ENCODE measurements at regions not wholly inside any gene's neighbourhood (a gene's known extent, or its start where the extent isn't known, plus 50 kb on each side); places are given as distances from the start of the nearest gene placed in this dataset.

- Histone ChIP-seq H3K27me3 (replicated peaks; ENCODE audit: insufficient read depth, low read depth, low read length, poor library complexity) (no peaks in the 10 kb centered on the region), H3K27ac (ENCODE audit: low read depth, low read length, poor library complexity, severe bottlenecking) (no peak overlapping the region), H3K9me3 (ENCODE audit: low read depth, low read length, poor library complexity, severe bottlenecking) (no peaks in the 10 kb centered on the region), H3K4me1 (ENCODE audit: insufficient read depth, low read length, poor library complexity, severe bottlenecking) (no peaks in the 10 kb centered on the region), H3K4me3 (ENCODE audit: low read depth, low read length, poor library complexity, severe bottlenecking) (no peak overlapping the region), H3K36me3 (ENCODE audit: insufficient read depth, low read length, poor library complexity, severe bottlenecking) (no peaks in the 10 kb centered on the region)
- intact Hi-C loops (cut with micrococcal nuclease; ENCODE audit: unreplicated experiment) = no loop called here
- POLR2A ChIA-PET (ENCODE audit: low non-redundant PET) = no interaction called here
- DNase-seq (ENCODE audit: low spot score) = no peak
- no peak for TF ChIP-seq EZH2 (IDR thresholded peaks at IDR 0.05; ENCODE audit: borderline replicate concordance, low read depth, low read length, poor library complexity, severe bottlenecking)
- no peak for TF ChIP-seq CTCF (conservative IDR thresholded peaks at IDR 0.05; ENCODE audit: low read depth, low read length)
- BruUV-seq (replicated peaks) = no TSS peak
- CTCF ChIA-PET = no interaction called here
These were observed 240.2 kb downstream of the LMO4 start for GRCh38 chr1:87568911-87569310.

GRCh38 chr1:87572008-87572407, 243.3 kb downstream of the LMO4 start:
- H3K9me3 ChIP-seq (ENCODE audit: low read depth, low read length, poor library complexity, severe bottlenecking) = no peaks in the 10 kb centered on the region

GRCh38 chr1:87572891-87573290, 244.2 kb downstream of the LMO4 start:
- Histone ChIP-seq H3K36me3 (ENCODE audit: insufficient read depth, low read length, poor library complexity, severe bottlenecking) (no peaks in the 10 kb centered on the region), H3K4me3 (ENCODE audit: low read depth, low read length, poor library complexity, severe bottlenecking) (no peak overlapping the region), H3K27me3 (replicated peaks; ENCODE audit: insufficient read depth, low read depth, low read length, poor library complexity) (no peaks in the 10 kb centered on the region), H3K9me3 (ENCODE audit: low read depth, low read length, poor library complexity, severe bottlenecking) (no peaks in the 10 kb centered on the region), H3K27ac (ENCODE audit: low read depth, low read length, poor library complexity, severe bottlenecking) (no peak overlapping the region), H3K4me1 (ENCODE audit: insufficient read depth, low read length, poor library complexity, severe bottlenecking) (no peaks in the 10 kb centered on the region)
- ChIA-PET CTCF (no interaction called here), POLR2A (ENCODE audit: low non-redundant PET) (no interaction called here)
- no TSS peak for BruUV-seq (replicated peaks)
- peak; percentile 48 for DNase-seq (ENCODE audit: low spot score)
- TF ChIP-seq CTCF (conservative IDR thresholded peaks at IDR 0.05; ENCODE audit: low read depth, low read length) = no peak
- no peak for TF ChIP-seq EZH2 (IDR thresholded peaks at IDR 0.05; ENCODE audit: borderline replicate concordance, low read depth, low read length, poor library complexity, severe bottlenecking)
- intact Hi-C loops (cut with micrococcal nuclease; ENCODE audit: unreplicated experiment) = no loop called here

More at GRCh38 chr1:87572008-87572407, 243.3 kb downstream of the LMO4 start:
- Histone ChIP-seq H3K4me3 (ENCODE audit: low read depth, low read length, poor library complexity, severe bottlenecking) (no peak overlapping the region), H3K27me3 (replicated peaks; ENCODE audit: insufficient read depth, low read depth, low read length, poor library complexity) (no peaks in the 10 kb centered on the region), H3K36me3 (ENCODE audit: insufficient read depth, low read length, poor library complexity, severe bottlenecking) (no peaks in the 10 kb centered on the region), H3K4me1 (ENCODE audit: insufficient read depth, low read length, poor library complexity, severe bottlenecking) (no peaks in the 10 kb centered on the region), H3K27ac (ENCODE audit: low read depth, low read length, poor library complexity, severe bottlenecking) (no peak overlapping the region)
- CTCF ChIA-PET = no interaction called here
- TF ChIP-seq CTCF (conservative IDR thresholded peaks at IDR 0.05; ENCODE audit: low read depth, low read length) (no peak), EZH2 (IDR thresholded peaks at IDR 0.05; ENCODE audit: borderline replicate concordance, low read depth, low read length, poor library complexity, severe bottlenecking) (no peak)
- DNase-seq (ENCODE audit: low spot score) = no peak
- no TSS peak for BruUV-seq (replicated peaks)
- intact Hi-C loops (cut with micrococcal nuclease; ENCODE audit: unreplicated experiment) = no loop called here
- POLR2A ChIA-PET (ENCODE audit: low non-redundant PET) = no interaction called here

All from A673 (cell line).